Brain microvascular endothelial cell (primary cell): ENCODE measurements at regions not wholly inside any gene's neighbourhood (a gene's known extent, or its start where the extent isn't known, plus 50 kb on each side); places are given as distances from the start of the nearest gene placed in this dataset.

Source experiments
- DNase-seq: peaks from one replicate; pipeline ENCODE4 v3.0.0-alpha.2; 2020
- H3K27ac ChIP-seq: fragments of 250-450 bp; sonication (Bioruptor Pico); 2 replicates; pipeline ENCODE4 v1.5.1; 2020; ENCODE audit warnings: mild to moderate bottlenecking, moderate library complexity
- H3K27me3 ChIP-seq: fragments of 250-450 bp; sonication (Bioruptor Pico); replicated peaks from 2 replicates; pipeline ENCODE4 v1.5.1; 2020; ENCODE audit warnings: mild to moderate bottlenecking
- H3K36me3 ChIP-seq: fragments of 250-450 bp; sonication (Bioruptor Pico); replicated peaks from 2 replicates; pipeline ENCODE4 v1.5.1; 2020; ENCODE audit warnings: mild to moderate bottlenecking
- H3K4me3 ChIP-seq: 2 replicates; pipeline ENCODE4 v1.5.1; 2011; ENCODE audit warnings: low read depth, mild to moderate bottlenecking, control low read depth, low read length, moderate library complexity
- CTCF ChIP-seq: IDR thresholded peaks from 2 replicates; pipeline ENCODE4 v1.5.1; 2011; ENCODE audit warnings: low read depth, mild to moderate bottlenecking, moderate library complexity, low read length, control low read depth, inconsistent platforms; ENCODE audit errors: missing control alignments
- in situ Hi-C: cut with HindIII; loops from 2 replicates; pipeline ENCODE4 v1.10.0; 2017; ENCODE audit warnings: low sequenced_read_pairs, low pct_ligation_motif_present

- H3K27ac ChIP-seq, result no peak overlapping the region
- no peak overlapping the region for H3K4me3 ChIP-seq
- DNase-seq, result no peak
- H3K27me3 ChIP-seq, result no peaks in the 10 kb centered on the region
- no peak for TF ChIP-seq CTCF
- in situ Hi-C loops, result no loop called here
- no peaks in the 10 kb centered on the region for H3K36me3 ChIP-seq
Measured at GRCh38 chr18:38045845-38046244, 480.2 kb upstream of the CELF4 start.

GRCh38 chr18:38042211-38042890 is 476.8 kb upstream of the CELF4 start:
- Histone ChIP-seq H3K27me3 (no peaks in the 10 kb centered on the region), H3K36me3 (no peaks in the 10 kb centered on the region), H3K4me3 (no peak overlapping the region), H3K27ac (no peak overlapping the region)
- in situ Hi-C loops, result no loop called here
- TF ChIP-seq CTCF, result no peak
- no peak for DNase-seq

- no peaks in the 10 kb centered on the region for H3K27me3 ChIP-seq
- in situ Hi-C loops, result no loop called here
- H3K36me3 ChIP-seq, result no peaks in the 10 kb centered on the region
- H3K4me3 ChIP-seq, result no peak overlapping the region
- H3K27ac ChIP-seq, result no peak overlapping the region
- TF ChIP-seq CTCF, result no peak
- DNase-seq, result no peak
Measured at GRCh38 chr18:38038242-38038641, 472.6 kb upstream of the CELF4 start.

- in situ Hi-C loops, result no loop called here
- no peak for DNase-seq
- Histone ChIP-seq H3K27ac (no peak overlapping the region), H3K36me3 (no peaks in the 10 kb centered on the region), H3K27me3 (no peaks in the 10 kb centered on the region), H3K4me3 (no peak overlapping the region)
- no peak for TF ChIP-seq CTCF
Measured at GRCh38 chr18:38035193-38035592, 469.6 kb upstream of the CELF4 start.

GRCh38 chr18:38033282-38033681 is 467.7 kb upstream of the CELF4 start:
- DNase-seq, result peak; percentile 3
- in situ Hi-C loops, result no loop called here
- no peak for TF ChIP-seq CTCF
- Histone ChIP-seq H3K36me3 (no peaks in the 10 kb centered on the region), H3K4me3 (no peak overlapping the region), H3K27ac (no peak overlapping the region), H3K27me3 (no peaks in the 10 kb centered on the region)

- no peak for DNase-seq
- no peak for TF ChIP-seq CTCF
- Histone ChIP-seq H3K27ac (no peak overlapping the region), H3K27me3 (no peaks in the 10 kb centered on the region), H3K36me3 (no peaks in the 10 kb centered on the region), H3K4me3 (no peak overlapping the region)
- in situ Hi-C loops, result no loop called here
Measured at GRCh38 chr18:38032516-38032915, 466.9 kb upstream of the CELF4 start.
